Effector memory CD8-positive, alpha-beta T cell (primary cell): ENCODE measurements at regions not wholly inside any gene's neighbourhood (a gene's known extent, or its start where the extent isn't known, plus 50 kb on each side); places are given as distances from the start of the nearest gene placed in this dataset.
"Not testable (repeated sequence)": the region's sequence is repeated elsewhere in the genome, so short reads cannot be mapped to it uniquely, and the experiment has no call there.

Source experiments
- ATAC-seq: fragments of 150-1000 bp; cut with Tn5 transposase; replicated peaks from 2 replicates; pipeline ENCODE4 v1.10.0; 2021; ENCODE audit warnings: mild to moderate bottlenecking, moderate library complexity
- DNase-seq, 3 experiments: peaks; one replicate each; pipeline ENCODE4 v3.0.0; 2021
- H3K27ac Mint-ChIP-seq, 2 donors: one replicate each; pipeline ENCODE4 v1.8.0; 2022; ENCODE audit warnings: mild to moderate bottlenecking in 2 of 2, mixed read lengths in 2 of 2, moderate library complexity in 2 of 2
- H3K27me3 Mint-ChIP-seq, 2 donors: one replicate each; pipeline ENCODE4 v1.8.0; 2022; ENCODE audit warnings: mixed read lengths in 2 of 2
- H3K36me3 Mint-ChIP-seq: one replicate; pipeline ENCODE4 v1.8.0; 2022; ENCODE audit warnings: mild to moderate bottlenecking, moderate library complexity, mixed read lengths; ENCODE audit not compliant: insufficient read depth
- H3K4me1 Mint-ChIP-seq, 2 donors: one replicate each; pipeline ENCODE4 v1.8.0; 2022; ENCODE audit warnings: low read depth in 2 of 2, mixed read lengths in 2 of 2
- H3K4me3 Mint-ChIP-seq, 2 donors: one replicate each; pipeline ENCODE4 v1.8.0; 2022; ENCODE audit warnings: mild to moderate bottlenecking in 2 of 2, mixed read lengths in 2 of 2, moderate library complexity in 2 of 2
- H3K9me3 Mint-ChIP-seq, 2 donors: one replicate each; pipeline ENCODE4 v1.8.0; 2022; ENCODE audit warnings: mixed read lengths in 2 of 2

GRCh38 chr13:24612726-24613125, 67.5 kb upstream of the ATP12A start:
- Mint-ChIP-seq H3K27me3 (no peaks in the 10 kb centered on the region), H3K36me3 (no peaks in the 10 kb centered on the region), H3K9me3 (no peaks in the 10 kb centered on the region), H3K4me3 (no peak overlapping the region), H3K4me1 (peaks cover 13 to 29% of the 10 kb centered on the region in 2 donors), H3K27ac (no peak overlapping the region)
- ATAC-seq (no peak), DNase-seq (no peak)

GRCh38 chr13:24613128-24613527, 67.1 kb upstream of the ATP12A start:
- DNase-seq (no peak), ATAC-seq (no peak)
- H3K4me1 Mint-ChIP-seq: peaks cover 17 to 33% of the 10 kb centered on the region in 2 donors
- H3K27ac Mint-ChIP-seq: no peak overlapping the region
- H3K27me3 Mint-ChIP-seq: no peaks in the 10 kb centered on the region
- no peaks in the 10 kb centered on the region for H3K9me3 Mint-ChIP-seq
- H3K4me3 Mint-ChIP-seq: no peak overlapping the region
- peaks cover 3% of the 10 kb centered on the region for H3K36me3 Mint-ChIP-seq

- Mint-ChIP-seq H3K4me1 (peaks cover 23 to 39% of the 10 kb centered on the region in 2 donors), H3K27ac (no peak overlapping the region), H3K36me3 (peaks cover 9% of the 10 kb centered on the region)
Observed at GRCh38 chr13:24613755-24614154, 66.5 kb upstream of the ATP12A start.

GRCh38 chr13:24614306-24615080, 65.7 kb upstream of the ATP12A start:
- H3K4me1 Mint-ChIP-seq: peaks cover 30 to 46% of the 10 kb centered on the region in 2 donors
- no peaks in the 10 kb centered on the region for H3K9me3 Mint-ChIP-seq
- H3K27me3 Mint-ChIP-seq: no peaks in the 10 kb centered on the region
- H3K4me3 Mint-ChIP-seq: peak overlapping the region in 1 of 2 donors; percentile 23
- ATAC-seq (no peak), DNase-seq (no peak)
- H3K27ac Mint-ChIP-seq: peak overlapping the region; percentile 49 to 77
- H3K36me3 Mint-ChIP-seq: peaks cover 13% of the 10 kb centered on the region

More at GRCh38 chr13:24613755-24614154, 66.5 kb upstream of the ATP12A start:
- no peak overlapping the region for H3K4me3 Mint-ChIP-seq
- no peaks in the 10 kb centered on the region for H3K27me3 Mint-ChIP-seq
- no peaks in the 10 kb centered on the region for H3K9me3 Mint-ChIP-seq
- ATAC-seq: no peak
- no peak for DNase-seq

- peak overlapping the region in 1 of 2 donors; percentile 23 for H3K4me3 Mint-ChIP-seq
- H3K4me1 Mint-ChIP-seq: peaks cover 31 to 50% of the 10 kb centered on the region in 2 donors
- H3K36me3 Mint-ChIP-seq: peaks cover 16% of the 10 kb centered on the region
- peak overlapping the region; percentile 49 to 77 for H3K27ac Mint-ChIP-seq
- H3K27me3 Mint-ChIP-seq: no peaks in the 10 kb centered on the region
- ATAC-seq: no peak
- H3K9me3 Mint-ChIP-seq: no peaks in the 10 kb centered on the region
- DNase-seq: no peak
Observed at GRCh38 chr13:24615114-24615513, 65.1 kb upstream of the ATP12A start.

- H3K27ac Mint-ChIP-seq: peak overlapping the region; percentile 49 to 77
- DNase-seq (no peak), ATAC-seq (no peak)
- no peak overlapping the region for H3K4me3 Mint-ChIP-seq
- H3K9me3 Mint-ChIP-seq: no peaks in the 10 kb centered on the region
- no peaks in the 10 kb centered on the region for H3K27me3 Mint-ChIP-seq
- H3K36me3 Mint-ChIP-seq: peaks cover 16% of the 10 kb centered on the region
- H3K4me1 Mint-ChIP-seq: peaks cover 31 to 51% of the 10 kb centered on the region in 2 donors
Observed at GRCh38 chr13:24615911-24616472, 64.2 kb upstream of the ATP12A start.

- Mint-ChIP-seq H3K4me3 (no peak overlapping the region), H3K27me3 (no peaks in the 10 kb centered on the region), H3K27ac (peak overlapping the region; percentile 49 to 77), H3K9me3 (no peaks in the 10 kb centered on the region), H3K36me3 (peaks cover 16% of the 10 kb centered on the region), H3K4me1 (peaks cover 30 to 46% of the 10 kb centered on the region in 2 donors)
- no peak for ATAC-seq
- DNase-seq: no peak
Observed at GRCh38 chr13:24616514-24616913, 63.7 kb upstream of the ATP12A start.

GRCh38 chr13:24617256-24618010, 62.8 kb upstream of the ATP12A start:
- Mint-ChIP-seq H3K27ac (peak overlapping the region; percentile 95 to 97), H3K36me3 (peaks cover 16% of the 10 kb centered on the region), H3K27me3 (no peaks in the 10 kb centered on the region), H3K4me3 (no peak overlapping the region), H3K9me3 (no peaks in the 10 kb centered on the region), H3K4me1 (peaks cover 33 to 44% of the 10 kb centered on the region in 2 donors)
- DNase-seq (no peak), ATAC-seq (no peak)

GRCh38 chr13:24618011-24618955, 61.9 kb upstream of the ATP12A start:
- Mint-ChIP-seq H3K4me3 (peak overlapping the region; percentile 56 to 58), H3K27me3 (no peaks in the 10 kb centered on the region), H3K9me3 (no peaks in the 10 kb centered on the region), H3K27ac (peak overlapping the region; percentile 95 to 97), H3K4me1 (peaks cover 33 to 44% of the 10 kb centered on the region in 2 donors), H3K36me3 (peaks cover 16% of the 10 kb centered on the region)
- peak; percentile 84 for ATAC-seq
- DNase-seq: peak; percentile 73 to 79 (median 73)

GRCh38 chr13:24619282-24619681, 60.9 kb upstream of the ATP12A start:
- H3K9me3 Mint-ChIP-seq: no peaks in the 10 kb centered on the region
- no peaks in the 10 kb centered on the region for H3K27me3 Mint-ChIP-seq
- DNase-seq: no peak
- peak overlapping the region; percentile 95 to 97 for H3K27ac Mint-ChIP-seq
- peak overlapping the region; percentile 56 to 58 for H3K4me3 Mint-ChIP-seq
- peaks cover 16% of the 10 kb centered on the region for H3K36me3 Mint-ChIP-seq
- no peak for ATAC-seq
- peaks cover 33 to 43% of the 10 kb centered on the region in 2 donors for H3K4me1 Mint-ChIP-seq

- Mint-ChIP-seq H3K27ac (peak overlapping the region in 1 of 2 donors; percentile 35), H3K36me3 (peaks cover 16% of the 10 kb centered on the region), H3K4me1 (peaks cover 45 to 47% of the 10 kb centered on the region in 2 donors)
- not testable (repeated sequence) for H3K4me3 Mint-ChIP-seq, H3K9me3 Mint-ChIP-seq, H3K27me3 Mint-ChIP-seq, ATAC-seq, DNase-seq
Observed at GRCh38 chr13:24622481-24623148, 57.6 kb upstream of the ATP12A start.

- DNase-seq (no peak), ATAC-seq (no peak)
- Mint-ChIP-seq H3K27ac (no peak overlapping the region), H3K9me3 (no peaks in the 10 kb centered on the region), H3K36me3 (peaks cover 13% of the 10 kb centered on the region), H3K27me3 (no peaks in the 10 kb centered on the region), H3K4me1 (peaks cover 42 to 45% of the 10 kb centered on the region in 2 donors), H3K4me3 (no peak overlapping the region)
Observed at GRCh38 chr13:24623149-24623665, 57.0 kb upstream of the ATP12A start.
